Loucy (cell line): ENCODE measurements at regions not wholly inside any gene's neighbourhood (a gene's known extent, or its start where the extent isn't known, plus 50 kb on each side); places are given as distances from the start of the nearest gene placed in this dataset.

ENCODE experiments used
- EZH2phosphoT487 ChIP-seq: fragments of 200-600 bp; IDR thresholded peaks from 2 replicates; pipeline ENCODE4 v1.6.1; 2018; ENCODE audit warnings: antibody characterized with exemption, mild to moderate bottlenecking, moderate library complexity, borderline replicate concordance
- TF ChIP-seq, protein P1 (sequence below): fragments of 200-600 bp; sonication (generic); conservative IDR thresholded peaks from 2 replicates; pipeline ENCODE4 v1.5.1; 2014; ENCODE audit warnings: mild to moderate bottlenecking, antibody characterized with exemption, low read length

- TF ChIP-seq, protein P1, sequence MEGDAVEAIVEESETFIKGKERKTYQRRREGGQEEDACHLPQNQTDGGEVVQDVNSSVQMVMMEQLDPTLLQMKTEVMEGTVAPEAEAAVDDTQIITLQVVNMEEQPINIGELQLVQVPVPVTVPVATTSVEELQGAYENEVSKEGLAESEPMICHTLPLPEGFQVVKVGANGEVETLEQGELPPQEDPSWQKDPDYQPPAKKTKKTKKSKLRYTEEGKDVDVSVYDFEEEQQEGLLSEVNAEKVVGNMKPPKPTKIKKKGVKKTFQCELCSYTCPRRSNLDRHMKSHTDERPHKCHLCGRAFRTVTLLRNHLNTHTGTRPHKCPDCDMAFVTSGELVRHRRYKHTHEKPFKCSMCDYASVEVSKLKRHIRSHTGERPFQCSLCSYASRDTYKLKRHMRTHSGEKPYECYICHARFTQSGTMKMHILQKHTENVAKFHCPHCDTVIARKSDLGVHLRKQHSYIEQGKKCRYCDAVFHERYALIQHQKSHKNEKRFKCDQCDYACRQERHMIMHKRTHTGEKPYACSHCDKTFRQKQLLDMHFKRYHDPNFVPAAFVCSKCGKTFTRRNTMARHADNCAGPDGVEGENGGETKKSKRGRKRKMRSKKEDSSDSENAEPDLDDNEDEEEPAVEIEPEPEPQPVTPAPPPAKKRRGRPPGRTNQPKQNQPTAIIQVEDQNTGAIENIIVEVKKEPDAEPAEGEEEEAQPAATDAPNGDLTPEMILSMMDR, result no peak
- TF ChIP-seq EZH2phosphoT487, result no peak
Measured at GRCh38 chr6:20279608-20280287, 67.5 kb upstream of the MBOAT1 start.
